GM19397 (cell line): ENCODE measurements at regions not wholly inside any gene's neighbourhood (a gene's known extent, or its start where the extent isn't known, plus 50 kb on each side); places are given as distances from the start of the nearest gene placed in this dataset.

Source experiments
- ATAC-seq: cut with Tn5 transposase; IDR thresholded peaks from one replicate; pipeline ENCODE4 v1.9.1; 2021; ENCODE audit warnings: mild to moderate bottlenecking, moderate library complexity; ENCODE audit not compliant: unreplicated experiment

DNA sequence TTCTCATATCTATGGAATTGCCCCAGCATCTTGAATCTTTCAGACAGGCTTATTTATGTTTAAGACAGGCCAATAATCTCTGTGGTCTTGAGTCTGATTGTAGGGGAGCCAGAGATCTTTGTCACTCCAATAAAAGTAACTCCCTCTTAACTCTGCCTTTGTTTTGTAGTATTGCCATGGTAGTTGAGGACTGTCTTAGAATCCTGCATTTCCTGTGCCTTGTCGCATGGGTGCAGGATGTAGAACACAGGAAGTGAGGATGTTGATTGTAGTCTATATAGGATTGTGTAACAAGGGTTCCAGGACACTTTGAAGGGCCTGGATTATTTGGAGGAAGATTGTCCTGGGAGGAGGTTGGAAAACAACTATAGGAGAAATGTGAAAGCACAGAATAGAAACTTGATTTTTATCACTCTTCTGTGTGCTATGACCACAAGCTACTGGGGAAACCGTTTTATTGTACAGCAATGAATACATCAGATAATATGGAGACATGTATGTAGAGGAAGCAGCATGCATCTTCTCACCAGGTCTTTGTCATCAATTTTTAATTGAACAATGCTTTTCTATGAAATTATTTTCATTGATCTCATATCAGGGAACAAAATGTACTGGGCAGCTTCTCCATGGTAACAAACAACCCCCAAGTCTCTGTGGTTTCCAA is 411.7 kb downstream of the FGF9 start:
- no peak for ATAC-seq

DNA sequence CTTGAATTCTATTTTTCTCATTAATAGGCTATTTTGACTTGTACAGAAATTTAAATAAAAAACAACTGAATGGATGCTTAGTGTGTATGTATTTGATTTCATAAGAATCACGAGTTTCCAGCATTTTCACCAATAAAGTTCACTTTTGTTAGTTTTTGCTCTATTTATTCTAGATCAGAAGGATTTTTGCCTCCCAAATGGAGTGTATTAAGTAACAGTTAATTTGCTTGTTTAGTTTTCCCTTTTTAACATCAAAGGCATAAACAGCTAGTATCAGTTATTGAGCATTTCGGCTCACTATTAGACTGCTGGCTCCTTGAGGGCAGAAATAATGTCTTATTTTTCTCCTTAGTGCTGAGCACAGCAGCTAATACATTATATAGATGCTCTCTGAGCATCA is 414.1 kb downstream of the FGF9 start:
- no peak for ATAC-seq

DNA sequence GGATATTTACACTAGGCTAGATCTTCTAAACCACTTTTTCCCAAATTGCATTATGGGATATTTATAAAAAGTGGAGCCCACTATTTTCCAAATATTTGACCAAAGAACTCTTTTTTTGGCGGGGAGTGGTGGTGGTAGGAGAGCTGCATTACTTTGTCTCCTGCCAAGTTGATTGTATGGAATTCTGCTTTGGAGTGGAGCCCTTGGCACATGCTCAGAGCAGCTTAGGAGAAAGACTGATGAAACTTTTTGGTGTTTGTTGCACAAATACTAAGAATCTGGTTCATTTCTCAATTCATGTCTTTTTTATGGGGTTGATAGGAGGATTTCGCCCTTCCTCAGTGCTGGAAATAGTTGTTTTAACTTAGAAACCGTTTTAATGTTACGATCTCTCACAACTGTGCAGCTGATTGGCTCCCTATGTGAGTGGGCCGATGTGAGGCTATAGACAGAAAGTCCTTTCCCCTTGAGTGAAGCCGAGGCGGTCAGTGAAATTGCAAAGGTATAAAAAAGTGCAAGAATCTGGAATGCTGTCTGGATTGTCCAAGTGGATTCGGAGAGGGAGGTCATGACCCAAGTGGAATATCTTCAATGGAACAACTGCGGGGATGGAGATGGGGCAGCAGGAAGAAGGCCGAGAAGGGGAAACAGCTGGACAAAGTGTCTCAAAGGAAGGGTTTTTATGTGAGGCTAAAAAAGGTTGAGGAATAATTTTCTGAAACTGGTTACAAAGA is 415.9 kb downstream of the FGF9 start:
- no peak for ATAC-seq

DNA sequence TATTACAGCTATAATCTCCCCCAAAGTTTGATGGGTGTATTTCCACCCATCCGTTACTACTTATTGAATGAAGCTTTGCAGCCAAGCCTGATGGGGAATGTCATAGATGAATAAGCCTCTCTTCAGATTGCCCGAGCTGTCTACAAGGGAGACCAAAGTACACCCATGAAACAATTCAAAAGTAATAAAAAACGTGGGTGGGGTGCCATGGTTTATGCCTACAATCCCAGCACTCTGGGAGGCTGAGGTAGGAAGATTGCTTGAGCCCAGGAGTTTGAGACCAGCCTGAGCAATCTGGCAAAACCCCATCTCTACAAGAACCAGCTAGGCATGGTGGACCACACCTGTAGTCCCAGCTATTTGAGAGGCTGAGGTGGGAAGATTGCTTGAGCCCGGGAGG is 419.2 kb downstream of the FGF9 start:
- ATAC-seq, result no peak

DNA sequence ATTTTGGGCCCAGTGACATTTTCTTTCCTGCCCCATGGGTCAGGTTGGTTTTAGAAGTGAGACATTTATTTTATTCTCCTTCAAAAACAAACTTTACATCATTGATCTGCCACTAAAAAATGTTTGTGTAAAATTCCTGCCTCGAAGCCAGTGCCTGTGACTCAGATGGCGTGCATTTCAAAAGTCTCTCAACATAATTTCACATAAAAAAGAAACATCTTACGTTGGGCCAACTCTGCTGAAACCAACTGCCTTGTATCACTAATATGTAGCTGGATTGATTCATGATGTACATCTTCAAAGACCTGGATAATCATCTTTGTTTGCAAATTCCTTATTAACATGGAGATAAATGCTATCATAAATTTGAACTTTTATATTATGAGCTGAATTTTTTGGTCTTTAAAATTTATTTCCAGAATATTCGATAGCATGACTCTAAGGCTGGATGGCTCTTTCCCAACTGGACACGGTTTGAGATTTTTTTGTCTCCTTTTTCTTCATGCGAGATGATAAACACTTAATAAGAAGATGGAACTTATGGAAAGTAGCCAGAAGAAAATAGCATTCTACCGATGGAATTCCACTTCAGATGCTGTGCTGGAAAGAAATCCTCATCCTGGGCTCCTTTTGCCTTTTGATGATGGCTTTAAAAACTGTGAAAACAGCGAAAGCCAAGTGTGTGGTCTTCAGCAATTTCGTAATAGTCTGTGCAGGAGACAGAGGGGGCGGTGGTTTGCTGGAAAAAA is 420.5 kb downstream of the FGF9 start:
- no peak for ATAC-seq

DNA sequence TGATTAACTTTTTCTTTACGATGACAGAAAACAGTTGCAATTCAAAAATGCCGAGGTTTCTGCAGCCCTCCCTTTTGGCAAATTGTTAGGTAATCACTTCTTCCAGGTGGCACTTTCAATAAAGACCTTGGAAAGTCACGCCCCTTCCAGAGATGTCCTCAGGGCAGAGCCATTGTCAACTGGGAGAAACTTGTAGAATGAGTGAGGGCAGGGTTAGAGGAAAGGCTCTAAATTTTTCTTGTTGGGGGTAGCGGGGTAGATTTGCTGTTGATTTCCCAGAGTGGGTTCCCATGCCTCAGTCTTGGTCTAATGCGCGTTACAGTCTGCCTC is 421.1 kb downstream of the FGF9 start:
- ATAC-seq, result no peak

DNA sequence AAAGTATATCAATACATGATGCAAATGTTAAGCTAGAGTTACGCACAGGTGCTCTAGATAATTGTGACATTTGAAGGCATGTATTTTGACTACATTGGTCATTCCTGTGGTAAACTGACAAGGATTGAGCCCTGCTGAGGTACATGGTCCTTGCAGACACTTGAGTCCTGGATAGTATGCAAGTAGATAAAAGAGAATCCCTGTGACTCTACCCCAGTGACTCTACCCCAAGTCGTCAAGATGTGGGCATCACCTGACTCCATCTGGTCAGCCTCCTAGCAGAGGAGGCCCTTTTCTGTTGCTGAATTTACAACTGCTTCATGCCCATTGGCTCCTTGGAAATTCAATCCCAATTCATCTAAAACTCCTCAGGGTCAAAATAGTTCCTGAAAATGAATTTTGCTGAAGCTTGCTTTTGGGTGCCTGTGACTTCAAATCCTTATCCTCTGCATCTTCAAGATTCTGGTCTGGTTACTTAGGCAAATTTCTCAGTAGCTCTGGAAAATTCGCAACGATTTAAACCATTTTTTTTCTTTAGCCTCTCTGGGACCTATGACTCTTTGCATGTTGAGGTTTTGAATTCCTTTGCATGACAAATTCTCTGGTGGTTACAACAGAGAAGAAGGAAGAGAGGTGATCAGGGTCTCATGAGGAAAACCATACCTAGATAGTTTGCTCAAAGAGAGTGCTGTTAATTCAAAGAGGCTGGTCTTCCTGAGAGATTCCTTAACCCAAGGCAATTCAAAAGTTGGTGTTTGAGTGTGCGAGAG is 422.1 kb downstream of the FGF9 start:
- no peak for ATAC-seq

DNA sequence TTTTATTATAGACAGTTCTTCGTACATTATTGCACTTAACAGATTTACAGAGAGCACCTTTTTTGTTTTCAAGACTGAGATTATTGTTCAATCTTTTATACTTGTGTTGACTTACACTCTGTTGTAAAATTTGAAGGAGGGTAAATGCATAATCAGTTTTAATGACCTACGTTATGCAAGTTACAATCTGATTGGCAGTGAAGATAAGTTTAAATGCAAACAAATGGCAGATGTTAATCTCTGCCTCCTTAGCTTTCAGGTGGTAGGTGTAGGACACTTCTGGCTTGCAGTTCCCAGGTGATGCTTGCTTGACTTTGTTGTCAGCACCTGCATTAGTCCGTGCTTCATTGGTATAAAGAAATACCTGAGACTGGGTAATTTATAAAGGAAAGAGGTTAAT is 424.9 kb downstream of the FGF9 start:
- no peak for ATAC-seq

DNA sequence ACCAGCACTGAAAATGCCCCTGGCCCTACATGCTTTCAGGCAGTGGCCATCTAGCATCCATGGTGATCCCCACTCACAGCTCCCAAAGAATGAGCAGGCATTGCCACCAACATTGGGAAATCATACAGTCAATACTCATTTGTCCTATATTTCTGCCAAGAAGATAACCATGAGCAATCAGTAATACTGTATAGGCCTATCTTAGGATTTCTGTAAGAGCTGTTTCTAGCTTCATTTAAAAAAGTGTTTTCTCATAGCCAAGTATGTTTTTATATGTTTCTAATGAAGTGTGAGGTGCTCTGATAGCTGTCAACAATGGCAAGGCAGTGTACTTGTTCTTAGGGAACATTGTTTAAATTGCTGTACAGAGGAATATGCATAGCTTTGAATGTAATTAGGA is 428.7 kb downstream of the FGF9 start:
- no peak for ATAC-seq

DNA sequence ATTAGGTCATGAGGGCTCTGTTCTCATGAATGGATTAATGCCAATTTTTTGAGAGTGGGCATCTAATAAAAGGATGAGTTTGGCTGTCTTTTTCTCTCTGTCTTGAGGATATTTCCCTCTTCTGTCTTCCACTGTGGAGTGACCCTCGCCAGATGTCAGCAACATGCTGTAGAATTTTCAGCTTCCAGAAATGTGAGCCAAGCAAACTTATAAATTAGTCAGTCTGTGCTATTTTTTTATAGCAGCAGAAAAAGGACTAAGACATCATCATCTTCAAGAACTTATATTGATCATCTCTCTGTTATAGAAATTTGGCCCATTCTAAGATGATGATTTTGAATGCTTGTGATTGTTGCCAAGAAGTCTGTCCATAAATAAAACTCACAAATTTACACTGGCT is 431.4 kb downstream of the FGF9 start:
- ATAC-seq, result no peak

DNA sequence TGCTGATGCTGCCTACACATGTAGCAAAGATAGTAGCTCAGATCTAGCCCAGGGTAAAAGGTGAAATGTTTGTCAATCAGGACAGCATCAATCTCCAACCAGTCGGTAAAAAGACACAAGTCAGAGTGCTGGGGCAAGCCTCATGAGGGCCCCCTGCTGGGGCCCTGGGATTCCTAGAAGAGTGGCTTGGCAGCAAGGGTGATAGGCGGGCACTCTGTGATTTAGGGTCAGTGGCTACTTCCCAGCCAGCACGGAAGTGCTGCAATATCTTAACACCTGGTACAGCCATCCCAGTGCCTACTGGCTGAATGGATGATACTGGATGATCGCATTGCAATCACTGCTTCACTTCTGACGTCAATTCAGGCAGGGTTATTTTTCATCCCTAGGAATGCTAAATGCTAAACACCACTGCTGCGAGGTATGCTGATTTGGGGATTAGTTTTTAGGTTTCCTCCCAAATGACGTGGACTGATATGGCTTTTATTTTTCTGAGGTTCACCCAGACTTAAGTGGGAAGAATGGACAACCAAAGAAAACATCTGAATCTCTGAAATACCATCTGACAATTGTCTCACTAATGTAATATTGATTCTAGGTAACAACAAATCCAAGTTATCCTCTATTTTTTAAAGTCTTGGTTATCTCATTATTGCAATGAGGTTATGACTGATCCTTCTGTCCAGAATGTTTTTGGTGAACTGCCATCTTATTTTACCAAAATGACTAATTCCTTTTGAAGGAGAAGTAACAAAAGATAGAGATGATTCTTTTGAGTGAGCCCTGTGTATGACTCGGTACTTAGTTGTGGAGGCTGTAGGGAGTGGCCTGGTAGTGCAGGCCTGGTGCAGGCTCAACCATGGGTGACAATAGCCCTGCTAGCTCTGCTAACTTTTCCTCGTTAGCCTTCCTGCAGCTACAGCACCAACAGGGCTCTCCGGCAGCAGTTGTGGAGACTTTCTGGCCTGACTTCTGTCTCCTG is 432.5 kb downstream of the FGF9 start:
- ATAC-seq, result no peak

DNA sequence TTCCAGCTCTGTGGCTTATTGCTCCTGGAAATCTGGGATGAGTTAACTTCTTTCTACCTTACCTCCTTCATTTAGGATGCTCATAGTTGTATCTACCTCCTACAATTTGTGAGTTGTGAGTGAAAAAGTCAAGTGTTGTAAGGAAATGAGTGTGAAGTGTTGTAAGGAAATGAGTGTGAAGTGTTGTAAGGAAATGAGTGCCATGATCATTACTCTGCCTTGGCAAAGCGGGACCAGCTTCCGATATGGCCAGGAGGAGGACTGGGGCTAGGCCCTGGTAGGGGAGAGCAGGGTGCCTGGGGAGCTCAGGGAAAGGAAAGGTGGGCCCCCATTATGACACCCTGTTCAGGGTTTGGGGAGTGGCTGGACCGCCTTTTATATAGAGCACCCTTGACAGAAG is 435.2 kb downstream of the FGF9 start:
- ATAC-seq, result no peak

DNA sequence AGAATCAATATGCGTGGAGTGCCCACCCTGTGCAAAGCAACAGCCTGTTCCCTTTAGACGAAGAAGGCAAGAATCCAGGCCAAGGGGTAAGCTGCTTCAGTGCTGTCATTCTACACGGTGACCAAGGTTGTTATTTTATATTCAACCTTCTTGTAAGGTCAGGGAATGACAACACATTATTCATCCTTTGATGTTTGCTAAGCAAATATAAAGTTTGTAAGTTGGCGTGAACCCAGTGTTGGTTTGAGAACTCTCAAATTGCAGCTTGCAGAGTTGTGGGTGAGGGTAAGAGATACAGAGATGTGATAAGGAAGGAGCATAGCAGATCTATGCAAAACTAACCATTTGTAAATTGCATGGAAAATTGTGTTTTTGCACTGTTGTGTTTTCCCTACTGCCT is 436.7 kb downstream of the FGF9 start:
- ATAC-seq, result no peak

DNA sequence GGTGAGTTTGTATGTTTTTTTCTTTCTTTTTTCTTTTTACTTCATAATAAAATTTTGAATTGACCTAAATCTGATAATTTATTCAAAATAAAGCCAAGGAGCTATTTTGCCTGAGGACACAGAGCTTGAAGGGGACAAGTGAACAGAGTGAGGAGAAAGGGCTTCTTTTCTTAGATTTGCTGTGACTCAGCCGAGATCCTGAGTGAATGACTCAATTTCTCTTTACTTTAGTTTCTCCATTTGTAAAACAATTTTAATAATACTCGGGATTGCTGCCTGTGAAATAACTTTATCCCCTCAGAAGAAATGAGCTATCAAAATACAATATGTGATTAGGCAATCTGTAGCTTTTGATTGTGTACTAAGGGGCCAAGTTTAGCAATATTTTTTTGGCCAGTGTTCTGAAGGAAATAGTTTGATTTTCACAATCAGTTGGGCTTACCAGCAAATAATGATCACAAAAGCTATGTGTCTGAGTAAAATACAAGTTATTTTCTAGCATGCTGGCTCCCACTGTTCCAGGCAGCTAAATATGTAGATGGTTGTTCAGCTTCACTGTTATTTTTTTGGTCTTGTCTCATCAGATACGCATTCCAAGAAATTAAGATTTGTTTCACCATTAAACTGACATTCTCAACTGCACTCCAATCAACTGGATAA is 437.5 kb downstream of the FGF9 start:
- ATAC-seq, result no peak

DNA sequence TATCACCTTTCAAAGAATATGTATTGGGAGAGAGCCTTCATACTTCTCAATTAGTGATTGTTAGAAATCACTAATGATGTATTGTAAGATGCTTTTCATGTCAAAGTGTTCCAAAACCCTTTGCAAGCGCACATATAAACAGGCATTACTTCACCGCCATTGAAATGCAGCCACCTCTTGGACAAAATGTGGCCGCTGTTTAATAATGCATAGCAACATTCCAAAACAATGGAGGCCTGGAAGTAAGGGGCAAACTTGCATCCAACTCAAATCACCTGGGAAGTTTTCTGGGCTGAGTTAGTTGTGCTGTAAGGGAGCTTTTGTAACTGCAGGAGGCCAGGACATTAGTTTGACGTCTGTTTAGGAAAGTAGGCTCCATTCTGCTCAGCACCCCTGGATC is 438.1 kb downstream of the FGF9 start:
- ATAC-seq, result no peak

DNA sequence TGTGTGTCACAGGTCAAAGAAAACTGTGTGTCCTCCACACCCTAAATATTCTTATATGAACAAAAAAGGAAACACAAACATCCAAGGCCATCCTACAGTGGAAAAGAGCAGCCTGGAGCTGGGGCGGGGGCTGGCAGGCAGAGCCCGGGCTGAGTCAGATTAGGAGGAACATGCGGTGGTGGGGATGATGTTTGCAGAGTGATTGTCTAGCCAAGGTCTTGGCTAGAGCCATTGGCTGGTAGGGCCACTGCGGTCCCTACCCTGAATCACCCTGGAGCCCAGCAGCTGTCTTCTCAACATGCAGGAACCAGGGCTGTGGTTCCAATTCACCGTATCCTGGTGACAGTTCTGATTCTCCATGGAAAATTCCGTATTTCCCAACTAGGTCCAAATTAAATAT is 439.5 kb downstream of the FGF9 start:
- ATAC-seq, result no peak

DNA sequence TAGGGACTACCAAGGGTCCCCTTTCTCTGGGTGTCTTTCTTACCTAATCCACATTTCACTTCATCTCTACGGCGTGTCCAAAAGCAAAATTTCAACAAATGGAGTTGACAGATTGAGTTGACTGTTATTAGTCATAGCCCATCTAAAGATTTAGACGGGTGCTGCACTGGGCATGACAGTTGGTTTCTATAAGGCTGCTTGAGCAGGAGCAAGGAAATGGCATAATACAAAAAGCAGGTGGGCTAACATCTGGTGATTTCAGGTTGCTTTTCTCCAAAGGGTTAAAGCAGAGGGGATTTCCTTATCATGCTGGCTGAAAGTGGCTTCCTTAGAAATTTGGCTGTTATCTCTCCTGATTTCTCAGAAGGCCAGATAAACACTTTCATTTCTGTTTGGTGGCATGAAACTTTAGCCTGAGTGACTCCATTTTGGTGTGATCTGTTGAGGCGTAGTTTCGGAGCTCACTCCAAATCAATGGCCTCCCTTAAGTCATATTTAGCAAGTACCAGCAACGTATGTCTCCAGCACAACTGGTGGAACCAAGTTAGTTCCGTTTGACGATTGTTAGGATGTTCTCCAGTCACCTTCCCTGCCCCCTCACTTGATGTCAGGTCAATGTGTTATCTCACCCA is 440.4 kb downstream of the FGF9 start:
- ATAC-seq, result no peak

DNA sequence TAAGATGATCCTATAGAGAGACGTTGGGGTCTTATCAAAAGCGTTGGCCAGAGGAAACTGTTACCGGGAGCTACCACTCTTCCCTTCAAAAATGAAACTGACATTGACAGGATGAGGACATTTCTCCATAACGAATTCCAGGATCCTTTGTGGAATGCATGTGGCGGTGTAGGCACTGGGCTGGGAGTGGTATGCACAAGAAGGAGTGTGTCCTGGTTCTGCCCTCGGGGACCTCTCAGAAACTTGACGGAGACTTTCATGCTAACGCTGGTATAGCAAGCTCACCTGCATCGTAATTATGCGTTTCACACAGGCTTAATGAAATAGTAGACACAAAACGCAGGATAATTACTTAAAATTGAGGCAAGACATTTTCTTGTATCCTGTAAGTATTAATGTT is 441.1 kb downstream of the FGF9 start:
- ATAC-seq, result no peak

DNA sequence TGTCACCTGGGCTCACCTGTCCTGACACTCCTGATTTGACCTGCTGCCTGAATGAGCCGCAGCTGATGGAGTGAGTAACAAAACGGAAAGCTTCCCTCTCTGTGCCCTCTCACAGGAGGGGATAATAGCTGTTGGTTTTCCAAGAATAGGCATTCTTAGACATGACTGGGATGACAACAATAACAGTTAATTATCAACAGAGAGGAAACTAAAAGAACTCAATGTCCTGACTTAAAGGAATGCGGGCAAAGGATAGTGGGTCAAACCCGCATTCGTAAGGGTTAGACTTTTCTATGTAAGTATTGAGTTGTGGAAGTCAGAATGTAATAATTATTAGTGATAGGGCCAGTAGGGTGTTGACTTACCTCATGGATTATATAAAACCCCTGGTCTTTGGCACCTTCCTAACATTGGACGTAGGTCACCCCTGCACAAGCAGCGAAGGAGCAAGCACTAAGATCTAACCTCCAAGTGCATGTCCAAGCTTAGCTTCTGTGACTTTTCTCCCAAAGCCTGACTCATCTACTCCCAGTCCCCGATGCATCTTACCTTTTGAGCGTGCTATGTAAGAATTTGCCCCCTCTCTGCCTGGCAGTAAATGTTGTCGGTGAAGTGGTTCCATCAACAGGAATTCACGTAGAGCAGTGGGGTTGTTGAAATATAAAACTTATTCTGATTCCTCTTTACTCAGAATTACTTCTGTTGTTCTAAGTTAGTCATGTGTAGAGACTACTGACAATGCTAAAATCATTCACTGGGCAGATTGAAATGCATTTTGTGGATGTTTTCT is 442.3 kb downstream of the FGF9 start:
- no peak for ATAC-seq
